ENCODE measurements at regions not wholly inside any gene's neighbourhood (a gene's known extent, or its start where the extent isn't known, plus 50 kb on each side); places are given as distances from the start of the nearest gene placed in this dataset.

DNA sequence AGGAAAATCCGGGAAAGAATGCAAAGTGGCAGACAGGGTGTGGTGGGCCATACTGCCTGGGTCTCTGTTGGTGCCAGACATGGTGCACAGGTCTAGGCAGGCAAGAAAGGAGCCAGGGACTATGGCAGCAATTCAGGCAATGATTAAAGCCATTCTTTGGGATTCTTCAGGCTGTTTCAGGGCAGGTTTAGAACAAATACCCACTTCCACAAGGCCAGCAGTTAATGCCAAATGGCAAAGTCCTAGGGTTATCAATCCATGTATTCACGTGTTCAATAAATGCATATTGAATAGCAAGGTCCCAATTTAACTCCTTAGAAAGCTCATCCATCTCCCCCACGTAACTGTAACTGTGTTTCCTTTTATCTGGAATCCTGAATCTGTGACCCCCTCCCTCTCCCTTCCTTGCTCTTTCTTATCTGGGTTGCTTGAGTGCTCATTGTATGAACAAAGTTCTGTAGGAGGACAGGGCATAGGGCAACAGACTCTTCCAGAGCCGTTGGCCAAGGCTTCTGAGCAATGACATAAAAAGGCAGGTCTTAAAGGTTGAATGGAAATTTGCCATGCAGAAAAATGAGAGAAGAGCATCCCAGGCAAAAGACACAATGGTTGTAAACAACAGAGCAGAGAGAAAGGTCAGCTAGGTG lies 146.8 kb upstream of the KLHL29 start:
- DNase-seq (ENCODE audit: low spot score): no peak

DNA sequence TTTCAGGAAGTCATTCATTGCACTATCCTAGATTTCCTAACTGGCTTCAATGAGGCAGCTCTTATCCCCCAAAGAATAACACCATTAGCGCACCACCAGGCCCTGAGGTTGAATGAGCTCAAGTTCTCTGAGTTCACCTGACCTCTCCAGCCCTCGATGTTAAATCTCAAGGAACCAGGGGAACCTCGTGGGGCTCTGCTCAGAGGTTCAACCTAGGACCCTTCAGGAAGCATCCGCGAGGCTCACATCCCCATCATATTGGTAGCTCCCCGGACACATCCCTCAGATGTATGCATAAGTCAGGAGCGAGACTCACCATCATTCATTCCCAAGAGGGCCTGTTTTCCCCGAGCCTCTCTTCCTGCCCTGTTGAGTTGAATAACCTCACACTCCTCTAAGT lies 145.6 kb upstream of the KLHL29 start:
- DNase-seq (ENCODE audit: low spot score): no peak

GRCh38 chr2:23241121-23241520 lies 143.9 kb upstream of the KLHL29 start:
- no peak for DNase-seq (ENCODE audit: low spot score)

DNA sequence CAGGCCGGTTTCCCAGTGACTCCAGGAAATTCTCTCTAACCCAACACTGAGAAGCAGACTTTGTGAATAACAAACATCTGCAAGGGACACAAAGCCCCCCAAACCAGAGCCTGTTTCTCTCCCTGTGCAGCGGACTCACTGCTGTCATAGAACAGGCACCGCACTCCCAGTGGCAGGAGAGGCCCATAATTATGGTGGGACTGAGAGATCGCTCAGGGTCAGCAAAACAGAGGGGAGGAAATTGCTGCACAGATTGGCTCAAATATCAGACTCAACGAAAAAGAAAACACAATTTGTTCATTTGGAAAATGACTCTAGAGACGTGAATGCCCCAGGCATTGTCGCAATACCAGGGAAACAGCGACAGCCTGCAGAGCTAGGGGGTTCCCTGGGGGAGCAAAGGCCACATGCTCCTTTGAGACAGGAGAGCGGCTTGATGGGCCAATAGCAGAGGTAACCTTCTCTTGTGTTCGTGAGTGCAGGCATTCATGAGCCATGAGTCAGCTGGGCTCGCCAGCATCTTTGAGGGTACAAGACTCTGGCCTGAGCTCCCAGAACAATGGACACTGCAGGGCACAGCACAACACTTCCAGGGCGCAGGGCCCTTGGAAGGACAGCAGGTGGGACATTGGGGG lies 143.3 kb upstream of the KLHL29 start:
- DNase-seq (ENCODE audit: low spot score): no peak

GRCh38 chr2:23243073-23243659 lies 141.8 kb upstream of the KLHL29 start:
- no peak for DNase-seq (ENCODE audit: low spot score)

DNA sequence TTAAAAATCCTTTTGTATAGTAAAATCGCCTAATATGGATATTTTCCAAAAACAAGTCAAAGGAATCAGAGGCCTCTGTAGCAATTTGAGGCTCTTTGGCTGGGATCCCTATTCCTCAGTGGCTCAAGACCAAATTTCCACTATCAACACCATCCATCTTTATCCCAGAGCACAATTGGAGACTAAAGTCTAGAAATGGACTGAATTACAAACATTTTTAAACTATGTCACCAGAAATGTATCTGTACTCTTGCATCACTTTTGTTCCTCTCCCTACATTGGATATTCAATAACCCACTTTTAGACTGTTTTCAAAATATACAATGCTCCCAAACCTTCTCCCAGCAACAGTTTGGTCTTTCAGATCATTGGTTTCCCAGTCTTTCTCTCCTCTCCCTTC lies 140.4 kb upstream of the KLHL29 start:
- DNase-seq (ENCODE audit: low spot score): no peak

DNA sequence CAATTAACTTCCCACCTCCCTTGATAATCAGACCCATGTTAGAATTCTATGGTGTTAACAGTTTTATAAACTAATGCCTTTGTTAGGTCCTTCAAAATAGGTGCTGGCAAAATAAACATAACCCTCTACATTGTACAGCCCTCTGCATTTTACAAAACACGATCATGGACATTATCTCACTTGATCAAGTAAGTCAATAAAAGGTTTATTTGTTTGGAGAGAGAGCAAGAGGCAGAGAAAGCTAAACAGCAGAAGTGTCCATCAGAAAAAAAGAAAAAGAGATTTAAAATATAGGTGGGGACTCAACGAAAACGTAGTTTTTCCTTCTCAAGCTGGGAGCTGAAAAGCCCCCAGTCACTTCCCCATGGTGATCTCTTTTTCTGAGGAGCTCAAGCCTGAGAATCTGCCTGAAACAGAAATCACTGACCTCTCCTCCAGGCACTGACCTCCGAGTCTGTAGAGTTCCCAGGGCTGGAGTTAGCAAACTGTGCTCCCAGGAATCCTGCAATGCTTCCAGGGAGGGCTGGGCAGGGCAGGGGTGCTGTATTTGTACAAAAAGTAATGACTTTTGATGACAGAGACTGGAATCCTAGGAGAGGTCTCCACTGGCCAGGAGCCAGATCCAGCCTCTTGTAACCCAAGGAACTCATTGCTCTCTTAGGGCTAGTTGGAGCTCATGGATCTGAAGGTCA lies 137.8 kb upstream of the KLHL29 start:
- DNase-seq (ENCODE audit: low spot score): no peak

- no peak for DNase-seq (ENCODE audit: low spot score)
Measured at GRCh38 chr2:23248667-23249066, 136.3 kb upstream of the KLHL29 start.

DNA sequence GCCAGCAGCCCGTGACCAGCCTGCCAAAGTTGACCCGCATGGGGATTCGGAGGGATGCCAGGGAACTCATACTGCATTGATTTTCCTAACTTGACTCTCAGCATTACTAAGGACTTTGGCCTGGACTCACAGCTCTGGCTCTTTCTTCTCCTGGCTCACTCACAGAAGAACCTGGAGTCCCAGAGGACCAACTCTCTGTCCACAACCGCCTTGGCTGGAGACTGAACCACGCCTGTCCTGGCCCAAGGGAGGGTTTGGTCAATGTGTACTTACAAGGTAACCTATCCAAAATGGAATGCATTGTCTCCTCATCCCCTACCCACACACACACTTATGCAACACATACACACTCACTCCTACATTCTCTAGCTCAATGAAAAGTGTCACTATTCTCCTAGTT lies 135.6 kb upstream of the KLHL29 start:
- DNase-seq (ENCODE audit: low spot score): no peak

- DNase-seq (ENCODE audit: low spot score): no peak
Measured at GRCh38 chr2:23250371-23250770, 134.6 kb upstream of the KLHL29 start.

DNA sequence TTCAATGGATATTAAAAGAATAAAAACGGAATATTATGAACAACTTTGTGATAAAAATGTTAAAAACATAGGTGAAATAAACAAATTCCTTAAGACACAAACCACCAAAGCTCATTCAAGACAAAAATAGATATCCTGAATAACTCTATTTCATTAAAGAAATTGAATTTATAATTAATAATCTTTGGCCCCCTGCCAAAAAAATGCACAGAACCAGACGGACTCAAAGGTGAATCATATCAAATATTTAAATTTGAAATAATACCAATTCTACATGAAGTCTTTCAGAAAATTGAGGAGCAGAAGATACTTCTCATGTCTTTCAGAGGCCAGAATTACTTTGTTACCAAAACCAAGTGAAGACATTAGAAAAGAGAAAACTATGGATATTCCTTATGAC lies 128.3 kb upstream of the KLHL29 start:
- DNase-seq (ENCODE audit: low spot score): no peak

GRCh38 chr2:23260621-23261020 lies 124.4 kb upstream of the KLHL29 start:
- no peak for DNase-seq (ENCODE audit: low spot score)

GRCh38 chr2:23268467-23269263 lies 116.3 kb upstream of the KLHL29 start:
- DNase-seq (ENCODE audit: low spot score): no peak

- DNase-seq (ENCODE audit: low spot score): no peak
Measured at GRCh38 chr2:23269747-23270146, 115.2 kb upstream of the KLHL29 start.

DNA sequence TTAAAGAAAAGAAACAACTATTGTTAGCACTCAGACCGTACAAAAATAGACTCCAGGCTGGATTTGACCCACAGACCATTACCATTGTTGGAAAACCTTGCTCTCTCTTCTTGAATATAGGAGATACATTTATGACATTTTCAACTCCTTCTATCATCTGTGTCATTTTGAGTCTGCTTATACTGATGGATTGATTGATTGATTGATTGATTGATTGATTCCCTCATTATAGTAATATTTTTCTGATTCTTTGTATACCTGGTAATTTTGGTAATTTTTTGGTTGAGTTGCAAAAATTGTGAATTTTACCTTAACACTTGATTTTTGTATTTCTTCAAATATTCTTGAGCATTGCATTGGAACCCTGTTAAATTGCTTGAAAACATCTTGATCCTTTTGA lies 114.2 kb upstream of the KLHL29 start:
- DNase-seq (ENCODE audit: low spot score): no peak

GRCh38 chr2:23271230-23271629 lies 113.7 kb upstream of the KLHL29 start:
- DNase-seq (ENCODE audit: low spot score): no peak

DNA sequence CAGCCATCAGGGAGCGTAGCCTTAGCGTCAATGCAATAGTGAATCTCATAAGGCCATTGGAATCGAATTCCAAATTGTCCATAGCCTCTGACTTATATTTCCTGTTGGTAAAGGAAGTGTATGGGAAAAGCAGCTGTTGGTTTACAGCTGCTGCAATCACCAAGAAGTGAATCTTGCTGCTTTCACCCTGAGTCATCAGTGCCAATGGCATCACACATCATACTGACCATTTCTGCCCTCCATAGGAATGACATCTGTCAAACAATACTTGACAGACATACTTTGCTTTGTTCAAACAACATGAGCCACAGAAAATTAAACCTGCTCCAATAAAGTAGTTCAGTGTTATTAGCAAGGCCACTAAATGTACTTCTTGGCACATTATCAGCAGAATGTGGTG lies 111.2 kb upstream of the KLHL29 start:
- no peak for DNase-seq (ENCODE audit: low spot score)

DNA sequence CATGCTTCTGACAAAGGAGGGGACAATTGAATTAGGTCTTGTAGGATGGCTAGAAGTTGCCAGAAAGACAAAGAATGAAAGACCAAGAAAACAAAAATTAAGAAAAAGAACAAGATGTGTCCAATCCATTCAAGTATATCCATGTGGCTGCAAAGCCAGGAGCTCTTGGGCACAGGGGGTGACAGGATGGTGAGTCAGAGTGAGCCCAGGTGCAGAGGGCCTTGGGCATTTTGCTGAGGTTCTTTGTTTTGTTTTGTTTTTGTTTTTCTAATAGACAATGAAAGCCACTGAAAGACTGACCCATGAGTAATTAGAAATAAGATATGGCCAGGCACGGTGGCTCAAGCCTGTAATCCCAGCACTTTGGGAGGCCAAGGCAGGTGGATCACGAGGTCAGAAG lies 104.6 kb upstream of the KLHL29 start:
- DNase-seq (ENCODE audit: low spot score): no peak

- no peak for DNase-seq (ENCODE audit: low spot score)
Measured at GRCh38 chr2:23283653-23284052, 101.3 kb upstream of the KLHL29 start.

GRCh38 chr2:23285091-23285800 lies 99.7 kb upstream of the KLHL29 start:
- DNase-seq (ENCODE audit: low spot score): no peak

DNA sequence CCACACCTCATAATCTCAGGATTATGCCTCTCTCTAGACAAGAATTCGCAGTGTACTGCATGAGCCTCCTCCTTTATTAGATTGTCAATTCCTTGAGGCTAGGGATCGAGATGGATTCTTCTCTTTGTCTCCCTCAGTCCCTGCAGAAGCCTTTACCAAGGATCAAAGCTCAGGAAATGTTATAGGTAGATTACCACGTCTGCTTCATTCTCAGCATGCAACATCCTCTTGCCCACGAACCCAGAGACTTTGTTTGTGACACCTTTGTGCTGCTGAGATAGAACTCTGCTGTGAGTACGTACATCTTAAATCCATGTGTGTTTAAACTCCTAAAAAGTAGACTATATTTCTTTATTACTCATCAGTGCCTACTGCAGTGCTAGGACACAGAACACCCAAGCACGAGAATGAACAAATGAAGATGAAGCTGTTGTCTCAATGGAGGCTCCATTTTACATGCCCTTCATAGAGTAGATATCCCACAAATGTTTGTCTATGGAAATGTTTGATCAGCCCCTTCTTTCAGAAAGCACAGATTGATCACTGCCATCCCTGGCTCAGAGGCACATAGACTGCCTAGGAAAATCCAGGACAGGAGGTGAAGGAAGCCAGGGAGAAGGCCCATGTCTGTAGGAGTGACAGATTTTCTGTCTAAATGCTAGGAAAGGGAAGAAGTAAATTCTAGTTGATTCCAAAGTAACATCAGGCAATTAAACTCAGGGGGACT lies 98.8 kb upstream of the KLHL29 start:
- no peak for DNase-seq (ENCODE audit: low spot score)
